H9 (cell line): ENCODE measurements at regions not wholly inside any gene's neighbourhood (a gene's known extent, or its start where the extent isn't known, plus 50 kb on each side); places are given as distances from the start of the nearest gene placed in this dataset.

Experiments used
- DNase-seq: peaks from one replicate; pipeline ENCODE4 v3.0.0-alpha.2; 2017
- H2AFZ ChIP-seq: one replicate; pipeline ENCODE4 v1.6.1; 2013; ENCODE audit warnings: mild to moderate bottlenecking, low read length, control low read depth, moderate library complexity
- H2AK5ac ChIP-seq: 2 replicates; pipeline ENCODE4 v1.6.1; 2013; ENCODE audit warnings: low read length, control low read depth, mixed read lengths; ENCODE audit not compliant: insufficient read length
- H2BK120ac ChIP-seq: one replicate; pipeline ENCODE4 v1.6.1; 2013; ENCODE audit warnings: low read depth, mild to moderate bottlenecking, low read length, control low read depth, inconsistent platforms; ENCODE audit not compliant: poor library complexity, severe bottlenecking
- H2BK12ac ChIP-seq: 2 replicates; pipeline ENCODE4 v1.6.1; 2013; ENCODE audit warnings: low read length, control low read depth, mixed read lengths, low read depth; ENCODE audit not compliant: insufficient read length
- H2BK15ac ChIP-seq: 2 replicates; pipeline ENCODE4 v1.6.1; 2013; ENCODE audit warnings: low read depth, low read length, control low read depth
- H2BK20ac ChIP-seq: one replicate; pipeline ENCODE4 v1.6.1; 2013; ENCODE audit warnings: low read depth, mild to moderate bottlenecking, low read length, control low read depth, inconsistent platforms; ENCODE audit not compliant: poor library complexity, severe bottlenecking
- H2BK5ac ChIP-seq: 2 replicates; pipeline ENCODE4 v1.6.1; 2013; ENCODE audit warnings: low read length, control low read depth, mixed read lengths; ENCODE audit not compliant: insufficient read length
- H3K14ac ChIP-seq: 2 replicates; pipeline ENCODE4 v1.6.1; 2013; ENCODE audit warnings: low read length, control low read depth; ENCODE audit not compliant: insufficient read depth
- H3K18ac ChIP-seq: 2 replicates; pipeline ENCODE4 v1.6.1; 2013; ENCODE audit warnings: low read depth, mild to moderate bottlenecking, mixed read lengths, low read length, control low read depth; ENCODE audit not compliant: insufficient read length
- H3K23ac ChIP-seq: 2 replicates; pipeline ENCODE4 v1.6.1; 2013; ENCODE audit warnings: low read length, control low read depth, mixed read lengths, low read depth; ENCODE audit not compliant: insufficient read length
- H3K23me2 ChIP-seq: 2 replicates; pipeline ENCODE4 v1.6.1; 2013; ENCODE audit warnings: low read depth, mild to moderate bottlenecking, mixed read lengths, low read length, control low read depth; ENCODE audit not compliant: insufficient read length, poor library complexity, severe bottlenecking
- H3K27ac ChIP-seq: 2 replicates; pipeline ENCODE4 v1.5.1; 2013; ENCODE audit warnings: low read length, control low read depth, mixed read lengths, low read depth; ENCODE audit not compliant: insufficient read length
- H3K27me3 ChIP-seq: 2 replicates; pipeline ENCODE4 v1.6.1; 2013; ENCODE audit warnings: low read length, control low read depth, inconsistent platforms; ENCODE audit not compliant: insufficient read depth
- H3K4ac ChIP-seq: 2 replicates; pipeline ENCODE4 v1.6.1; 2013; ENCODE audit warnings: low read depth, mild to moderate bottlenecking, control low read depth, inconsistent platforms, low read length, moderate library complexity
- H3K4me1 ChIP-seq: 2 replicates; pipeline ENCODE4 v1.6.1; 2013; ENCODE audit warnings: low read length, control low read depth, inconsistent platforms; ENCODE audit not compliant: insufficient read depth
- H3K4me2 ChIP-seq: 2 replicates; pipeline ENCODE4 v1.6.1; 2013; ENCODE audit warnings: low read length, control low read depth, mixed read lengths; ENCODE audit not compliant: insufficient read length, insufficient read depth
- H3K56ac ChIP-seq: 2 replicates; pipeline ENCODE4 v1.6.1; 2013; ENCODE audit warnings: low read depth, mild to moderate bottlenecking, mixed read lengths, low read length, control low read depth; ENCODE audit not compliant: insufficient read length
- H3K79me1 ChIP-seq: 2 replicates; pipeline ENCODE4 v1.6.1; 2013; ENCODE audit warnings: low read depth, mild to moderate bottlenecking, moderate library complexity, low read length, control low read depth, inconsistent platforms; ENCODE audit not compliant: insufficient read depth, poor library complexity, severe bottlenecking
- H3K79me2 ChIP-seq: 2 replicates; pipeline ENCODE4 v1.6.1; 2013; ENCODE audit warnings: low read length, control low read depth, inconsistent platforms; ENCODE audit not compliant: insufficient read depth
- H3K9ac ChIP-seq: 2 replicates; pipeline ENCODE4 v1.6.1; 2013; ENCODE audit warnings: low read length, control low read depth, mixed read lengths; ENCODE audit not compliant: insufficient read length; ENCODE audit errors: extremely low read depth
- H3K9me3 ChIP-seq: one replicate; pipeline ENCODE4 v1.6.1; 2013; ENCODE audit warnings: low read depth, low read length, inconsistent platforms; ENCODE audit not compliant: control insufficient read depth
- H3T11ph ChIP-seq: one replicate; pipeline ENCODE4 v1.6.1; 2013; ENCODE audit warnings: mild to moderate bottlenecking, low read length, control low read depth, inconsistent platforms
- H4K20me1 ChIP-seq: one replicate; pipeline ENCODE4 v1.6.1; 2013; ENCODE audit not compliant: control insufficient read depth, insufficient read length, insufficient read depth
- H4K5ac ChIP-seq: 2 replicates; pipeline ENCODE4 v1.6.1; 2013; ENCODE audit warnings: low read depth, mild to moderate bottlenecking, mixed read lengths, low read length, control low read depth; ENCODE audit not compliant: insufficient read length
- H4K8ac ChIP-seq: replicated peaks from 2 replicates; pipeline ENCODE4 v1.6.1; 2013; ENCODE audit warnings: low read length, control low read depth, mixed read lengths, low read depth; ENCODE audit not compliant: insufficient read length
- H4K91ac ChIP-seq: 2 replicates; pipeline ENCODE4 v1.6.1; 2013; ENCODE audit warnings: low read depth, mild to moderate bottlenecking, moderate library complexity, mixed read lengths, low read length, control low read depth; ENCODE audit not compliant: insufficient read length
- H3K27ac Mint-ChIP-seq, 3 experiments: 2 replicates in 2 of 3; 3 replicates in 1 of 3; pipeline ENCODE4 v1.8.0; 2020 to 2021; ENCODE audit warnings: mixed read lengths in 3 of 3, mild to moderate bottlenecking in 1 of 3, moderate library complexity in 1 of 3
- H3K27me3 Mint-ChIP-seq: 2 replicates; pipeline ENCODE4 v1.8.0; 2021; ENCODE audit warnings: low read depth, mild to moderate bottlenecking, moderate library complexity, mixed read lengths
- H3K36me3 Mint-ChIP-seq, 3 experiments: 2 replicates in 2 of 3; 3 replicates in 1 of 3; pipeline ENCODE4 v1.8.0; 2020 to 2021; ENCODE audit warnings: low read depth in 3 of 3, mixed read lengths in 3 of 3; ENCODE audit not compliant: insufficient read depth in 1 of 3
- H3K4me1 Mint-ChIP-seq, 2 experiments: 2 replicates each; pipeline ENCODE4 v1.8.0; 2020; ENCODE audit warnings: mixed read lengths in 2 of 2
- H3K4me3 Mint-ChIP-seq, 2 experiments: 2 replicates in 1 of 2; 3 replicates in 1 of 2; pipeline ENCODE4 v1.8.0; 2020 to 2021; ENCODE audit warnings: mild to moderate bottlenecking in 2 of 2, mixed read lengths in 2 of 2, moderate library complexity in 1 of 2
- H3K9me3 Mint-ChIP-seq, 2 experiments: 2 replicates in 1 of 2; 3 replicates in 1 of 2; pipeline ENCODE4 v1.8.0; 2020; ENCODE audit warnings: mild to moderate bottlenecking in 2 of 2, mixed read lengths in 2 of 2, moderate library complexity in 1 of 2
- CTCF ChIP-seq: fragments of 200-600 bp; sonication (generic); conservative IDR thresholded peaks from 3 replicates; pipeline ENCODE4 v1.8.0; 2021; ENCODE audit warnings: antibody characterized with exemption, mild to moderate bottlenecking
- WGBS: extraction: QIAGEN DNeasy Blood & Tissue Kit; methylation state at CpG from one replicate; pipeline ENCODE4 v1.1.7; 2013; ENCODE audit warnings: missing lambda C conversion rate, low lambda C conversion rate, mixed read lengths; ENCODE audit not compliant: insufficient read length; ENCODE audit errors: extremely low coverage; 5-methylcytosine and 5-hydroxymethylcytosine counted together

DNA sequence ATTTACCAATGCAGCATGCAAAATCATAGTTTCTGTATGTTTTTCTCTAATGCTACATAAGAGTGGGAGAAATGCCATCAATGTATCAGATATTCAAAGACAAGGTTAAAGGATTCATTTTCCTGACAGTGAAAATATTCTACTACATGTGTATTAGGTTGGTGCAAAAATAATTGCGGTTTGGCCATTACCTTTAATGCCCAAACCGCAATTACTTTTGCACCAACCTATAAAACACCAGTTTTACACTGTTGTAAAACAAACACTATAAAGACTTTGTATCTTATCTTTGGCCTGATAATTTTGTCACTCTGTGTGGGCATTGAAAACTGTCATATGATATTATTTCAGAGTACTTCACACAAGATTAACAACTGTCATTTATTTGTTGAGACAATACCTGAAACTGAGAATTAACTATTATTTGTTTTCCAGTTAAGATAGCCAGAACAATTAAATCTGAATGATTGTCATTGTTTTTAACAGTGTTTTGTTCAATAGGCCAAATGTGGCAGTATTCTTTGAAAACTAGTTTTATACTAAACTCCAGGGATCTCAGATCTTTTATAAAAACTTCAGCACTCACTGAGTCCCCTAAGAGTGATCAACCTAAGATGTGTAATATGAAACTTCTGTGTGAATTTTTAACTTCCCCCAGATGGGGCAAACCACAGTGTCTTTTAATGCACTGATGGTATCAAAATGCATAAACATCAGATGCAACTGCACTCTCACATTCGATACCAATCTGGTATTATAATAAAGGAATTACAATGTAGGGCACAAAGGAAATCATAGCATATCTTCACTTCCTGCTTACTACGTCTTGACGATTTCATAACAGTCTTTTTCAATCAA lies 53.8 kb upstream of the FBN2 start:
- no peak overlapping the region for H2BK120ac ChIP-seq
- H3K18ac ChIP-seq, result no peak overlapping the region
- no peak overlapping the region for H4K5ac ChIP-seq
- WGBS, result no CpG with 5 or more reads among the region's 5 CpGs
- H3K23me2 ChIP-seq, result no peaks in the 10 kb centered on the region
- H4K91ac ChIP-seq, result no peak overlapping the region
- no peak overlapping the region for H3K56ac ChIP-seq
- Mint-ChIP-seq H3K4me3 (no peak overlapping the region), H3K4me1 (peaks cover under 1 to 5% of the 10 kb centered on the region in 2 experiments; a peak in 3 of 4 replicates), H3K9me3 (no peaks in the 10 kb centered on the region), H3K27ac (no peak overlapping the region), H3K36me3 (no peaks in the 10 kb centered on the region), H3K27me3 (no peaks in the 10 kb centered on the region)
- no peak overlapping the region for H4K8ac ChIP-seq
- TF ChIP-seq CTCF, result no peak
- no peak overlapping the region for H2BK5ac ChIP-seq
- no peak overlapping the region for H3K14ac ChIP-seq
- no peak overlapping the region for H3K4me2 ChIP-seq
- no peak overlapping the region for H2AK5ac ChIP-seq
- H3K4ac ChIP-seq, result no peak overlapping the region
- H3K9me3 ChIP-seq, result no peaks in the 10 kb centered on the region
- no peaks in the 10 kb centered on the region for H3K79me2 ChIP-seq
- no peaks in the 10 kb centered on the region for H3K79me1 ChIP-seq
- H3T11ph ChIP-seq, result no peak overlapping the region
- H2AFZ ChIP-seq, result no peak overlapping the region
- H2BK12ac ChIP-seq, result no peak overlapping the region
- H3K27me3 ChIP-seq, result no peaks in the 10 kb centered on the region
- no peaks in the 10 kb centered on the region for H3K4me1 ChIP-seq
- no peak overlapping the region for H2BK20ac ChIP-seq
- H3K23ac ChIP-seq, result no peak overlapping the region
- H3K9ac ChIP-seq, result no peak overlapping the region
- no peaks in the 10 kb centered on the region for H4K20me1 ChIP-seq
- no peak overlapping the region for H3K27ac ChIP-seq
- no peak for DNase-seq
- H2BK15ac ChIP-seq, result no peak overlapping the region
